ENCODE measurements at regions not wholly inside any gene's neighbourhood (a gene's known extent, or its start where the extent isn't known, plus 50 kb on each side); places are given as distances from the start of the nearest gene placed in this dataset.

DNA sequence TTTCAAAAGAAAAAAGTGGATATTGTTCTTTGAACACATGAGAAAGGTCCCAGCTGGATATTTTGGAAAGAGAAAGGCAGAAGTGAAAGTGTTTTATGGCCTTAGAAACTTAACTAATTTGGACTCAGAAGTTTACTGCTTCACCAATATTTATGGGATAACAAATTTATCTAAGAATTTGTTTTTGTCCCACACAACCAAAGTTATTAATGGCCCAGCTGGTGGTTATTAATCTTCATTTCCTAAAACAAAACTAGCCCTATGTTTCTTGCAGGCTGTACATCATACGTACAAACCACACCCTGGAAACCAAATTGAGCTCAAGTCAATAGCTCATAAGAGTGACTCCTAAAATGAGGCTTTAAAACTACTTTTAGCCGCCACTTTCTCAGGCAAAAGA, 372.9 kb upstream of the LMCD1 start:
- TF ChIP-seq, protein P1, sequence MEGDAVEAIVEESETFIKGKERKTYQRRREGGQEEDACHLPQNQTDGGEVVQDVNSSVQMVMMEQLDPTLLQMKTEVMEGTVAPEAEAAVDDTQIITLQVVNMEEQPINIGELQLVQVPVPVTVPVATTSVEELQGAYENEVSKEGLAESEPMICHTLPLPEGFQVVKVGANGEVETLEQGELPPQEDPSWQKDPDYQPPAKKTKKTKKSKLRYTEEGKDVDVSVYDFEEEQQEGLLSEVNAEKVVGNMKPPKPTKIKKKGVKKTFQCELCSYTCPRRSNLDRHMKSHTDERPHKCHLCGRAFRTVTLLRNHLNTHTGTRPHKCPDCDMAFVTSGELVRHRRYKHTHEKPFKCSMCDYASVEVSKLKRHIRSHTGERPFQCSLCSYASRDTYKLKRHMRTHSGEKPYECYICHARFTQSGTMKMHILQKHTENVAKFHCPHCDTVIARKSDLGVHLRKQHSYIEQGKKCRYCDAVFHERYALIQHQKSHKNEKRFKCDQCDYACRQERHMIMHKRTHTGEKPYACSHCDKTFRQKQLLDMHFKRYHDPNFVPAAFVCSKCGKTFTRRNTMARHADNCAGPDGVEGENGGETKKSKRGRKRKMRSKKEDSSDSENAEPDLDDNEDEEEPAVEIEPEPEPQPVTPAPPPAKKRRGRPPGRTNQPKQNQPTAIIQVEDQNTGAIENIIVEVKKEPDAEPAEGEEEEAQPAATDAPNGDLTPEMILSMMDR (IDR thresholded peaks at IDR 0.05): no peak
- Histone ChIP-seq H3K4me1 (no peaks in the 10 kb centered on the region), H3K27me3 (no peaks in the 10 kb centered on the region), H3K36me3 (no peaks in the 10 kb centered on the region), H3K9me3 (no peaks in the 10 kb centered on the region), H3K27ac (no peak overlapping the region), H3K4me3 (no peak overlapping the region)
- intact Hi-C loops (cut with DNase I; ENCODE audit: low total_unique reads): no loop called here
- DNase-seq: no peak

DNA sequence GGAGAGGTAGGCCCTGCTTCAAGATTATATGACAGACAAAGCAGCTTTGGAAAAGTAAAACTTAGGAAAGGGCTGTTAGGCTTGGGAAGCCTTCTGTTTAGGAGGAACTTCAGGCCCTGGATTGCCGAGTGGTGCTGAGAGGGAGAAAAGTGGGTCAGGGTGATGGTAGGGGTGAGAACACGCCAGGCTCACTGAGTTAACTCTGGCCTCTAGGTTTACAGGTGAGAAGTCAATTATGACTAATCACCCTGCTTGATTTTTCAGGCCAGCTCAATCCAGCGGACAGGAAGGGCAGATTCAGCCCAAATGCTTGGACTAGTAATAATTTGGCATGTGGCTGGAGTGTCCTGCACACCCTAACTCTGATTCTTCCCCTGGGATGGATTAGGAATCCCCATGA, 365.1 kb upstream of the LMCD1 start:
- Histone ChIP-seq H3K27ac (no peak overlapping the region), H3K4me3 (no peak overlapping the region), H3K27me3 (no peaks in the 10 kb centered on the region), H3K4me1 (peaks cover 0 to 3% (median 2%) of the 10 kb centered on the region in 4 donors), H3K9me3 (no peaks in the 10 kb centered on the region), H3K36me3 (no peaks in the 10 kb centered on the region)
- DNase-seq: no peak
- intact Hi-C loops (cut with DNase I; ENCODE audit: low total_unique reads): no loop called here
- TF ChIP-seq, protein P1 (IDR thresholded peaks at IDR 0.05): no peak

DNA sequence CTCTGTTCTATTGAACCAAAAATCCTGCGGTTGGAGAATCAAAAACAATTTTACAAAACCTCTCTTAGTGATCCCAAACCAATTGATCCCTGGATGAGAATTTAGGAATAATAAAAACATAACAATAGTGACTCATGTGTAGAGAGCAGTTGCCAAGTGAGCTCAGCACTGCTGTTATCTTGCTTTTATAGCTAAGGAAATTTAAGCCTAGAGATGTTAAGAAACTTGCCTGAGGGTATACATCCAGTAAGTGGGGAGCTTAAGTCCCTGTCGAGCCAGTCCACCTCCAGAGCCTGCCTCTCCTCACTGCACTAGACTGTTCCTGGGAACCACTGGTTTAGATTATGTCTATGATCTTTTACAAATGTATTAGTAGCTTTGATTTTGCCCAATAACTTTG, 358.4 kb upstream of the LMCD1 start:
- DNase-seq: no peak
- Histone ChIP-seq H3K27ac (no peak overlapping the region), H3K4me1 (no peaks in the 10 kb centered on the region), H3K4me3 (no peak overlapping the region), H3K27me3 (no peaks in the 10 kb centered on the region), H3K9me3 (no peaks in the 10 kb centered on the region), H3K36me3 (no peaks in the 10 kb centered on the region)
- TF ChIP-seq, protein P1 (IDR thresholded peaks at IDR 0.05): no peak
- intact Hi-C loops (cut with DNase I; ENCODE audit: low total_unique reads): no loop called here

DNA sequence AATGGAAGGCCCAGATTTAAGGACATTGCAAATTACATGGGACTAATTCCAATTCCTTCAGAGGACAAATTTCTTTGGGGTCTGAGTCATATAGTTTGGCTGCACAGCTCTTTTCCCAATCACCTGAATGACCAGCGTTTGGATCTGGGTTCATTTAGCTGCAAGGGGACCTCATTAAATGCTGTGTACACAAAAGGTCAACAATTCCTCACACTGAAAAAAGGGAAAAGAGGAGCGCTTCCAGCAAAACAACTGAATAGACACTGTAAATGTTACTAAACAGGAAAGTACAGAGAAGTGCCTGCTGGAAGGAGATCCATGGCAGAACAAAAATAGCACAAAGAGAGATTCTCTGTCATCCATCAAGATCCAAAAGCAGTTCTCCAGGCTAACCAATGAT, 356.0 kb upstream of the LMCD1 start:
- Histone ChIP-seq H3K4me1 (no peaks in the 10 kb centered on the region), H3K9me3 (no peaks in the 10 kb centered on the region), H3K27ac (no peak overlapping the region), H3K36me3 (no peaks in the 10 kb centered on the region), H3K27me3 (no peaks in the 10 kb centered on the region), H3K4me3 (no peak overlapping the region)
- intact Hi-C loops (cut with DNase I; ENCODE audit: low total_unique reads): no loop called here
- TF ChIP-seq, protein P1 (IDR thresholded peaks at IDR 0.05): no peak
- no peak for DNase-seq

DNA sequence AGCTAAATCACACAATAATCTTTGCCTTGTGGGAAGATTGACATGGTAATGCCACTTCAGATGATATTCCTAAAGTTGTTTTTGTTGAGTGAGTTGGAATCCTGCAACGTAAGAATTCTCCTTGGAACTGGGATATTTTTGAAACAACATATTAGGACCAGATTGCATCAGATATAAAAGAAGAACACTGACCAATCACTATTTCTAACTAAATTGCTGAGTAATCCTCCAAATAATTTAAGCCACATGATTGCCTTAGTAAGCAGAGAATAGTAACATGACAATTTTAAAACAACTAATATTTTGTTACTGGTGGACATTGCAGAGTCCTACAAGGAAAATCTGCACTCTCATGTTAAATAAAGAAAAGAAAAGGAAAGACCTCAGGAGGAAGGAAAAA, 353.9 kb upstream of the LMCD1 start:
- intact Hi-C loops (cut with DNase I; ENCODE audit: low total_unique reads): no loop called here
- Histone ChIP-seq H3K9me3 (no peaks in the 10 kb centered on the region), H3K4me1 (no peaks in the 10 kb centered on the region), H3K27me3 (no peaks in the 10 kb centered on the region), H3K36me3 (no peaks in the 10 kb centered on the region), H3K27ac (no peak overlapping the region), H3K4me3 (no peak overlapping the region)
- no peak for DNase-seq
- TF ChIP-seq, protein P1 (IDR thresholded peaks at IDR 0.05): no peak

DNA sequence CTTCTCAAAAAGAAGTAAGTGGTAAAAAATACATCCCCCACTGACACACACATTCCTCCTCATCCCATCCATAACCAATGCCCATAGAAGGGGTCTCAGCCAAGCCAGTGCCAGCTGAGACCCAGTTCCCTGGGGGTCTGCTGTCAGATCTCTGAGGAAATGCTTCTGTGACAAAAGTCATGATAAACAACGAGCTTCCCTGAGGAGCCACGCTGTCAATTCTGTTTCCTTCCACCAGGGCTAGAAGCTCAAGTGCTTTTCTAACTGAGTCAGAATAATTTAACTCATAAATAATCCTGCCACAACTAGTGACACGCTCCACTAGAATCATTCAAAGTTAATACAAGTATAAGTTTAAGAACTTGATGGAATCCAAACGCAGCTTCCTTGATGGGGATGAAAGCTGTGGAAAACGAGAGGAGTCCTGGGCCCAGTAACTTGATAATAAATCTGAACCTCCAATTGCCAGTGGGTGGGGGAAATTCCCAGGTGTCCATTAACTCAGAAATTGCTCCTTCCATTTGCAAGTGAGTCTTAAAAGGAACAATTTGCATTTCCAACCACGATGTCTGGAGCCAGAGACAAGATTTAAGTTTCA, 348.7 kb upstream of the LMCD1 start:
- Histone ChIP-seq H3K9me3 (no peaks in the 10 kb centered on the region), H3K4me3 (no peak overlapping the region), H3K27ac (no peak overlapping the region), H3K36me3 (no peaks in the 10 kb centered on the region), H3K27me3 (no peaks in the 10 kb centered on the region), H3K4me1 (no peaks in the 10 kb centered on the region)
- DNase-seq: no peak
- TF ChIP-seq, protein P1 (IDR thresholded peaks at IDR 0.05): no peak
- intact Hi-C loops (cut with DNase I; ENCODE audit: low total_unique reads): no loop called here
